K562 (cell line): ENCODE measurements at regions not wholly inside any gene's neighbourhood (a gene's known extent, or its start where the extent isn't known, plus 50 kb on each side); places are given as distances from the start of the nearest gene placed in this dataset.

ENCODE experiments used
- ARNT ChIP-seq, 2 experiments: fragments of 450-650 bp; IDR thresholded peaks; 2 replicates each; pipeline ENCODE4 v1.6.1; 2016; ENCODE audit warnings: mild to moderate bottlenecking in 1 of 2
- E2F4 ChIP-seq: sonication (generic); formaldehyde crosslinking; IDR thresholded peaks from 2 replicates; pipeline ENCODE4 v1.8.0; 2022; ENCODE audit warnings: mild to moderate bottlenecking, low read depth, missing genetic modification reagents
- FOS ChIP-seq: IDR thresholded peaks from 3 replicates; pipeline ENCODE4 v1.6.1; 2011; ENCODE audit not compliant: insufficient read length; ENCODE audit errors: extremely low read depth
- HEY1 ChIP-seq: fragments of 250-450 bp; sonication (Bioruptor Pico); IDR thresholded peaks from 2 replicates; pipeline ENCODE4 v1.5.0; 2020; ENCODE audit warnings: mild to moderate bottlenecking, moderate library complexity, borderline replicate concordance
- KAT7 ChIP-seq: sonication (generic); formaldehyde crosslinking; IDR thresholded peaks from 2 replicates; pipeline ENCODE4 v1.8.0; 2022; ENCODE audit warnings: missing genetic modification reagents, mild to moderate bottlenecking, borderline replicate concordance
- KDM1A ChIP-seq, 2 experiments: fragments of 450-650 bp; IDR thresholded peaks; 2 replicates each; pipeline ENCODE4 v1.6.1; 2016; ENCODE audit warnings: mild to moderate bottlenecking in 2 of 2
- MIER1 ChIP-seq: fragments of 450-650 bp; IDR thresholded peaks from 2 replicates; pipeline ENCODE4 v1.6.1; 2016; ENCODE audit warnings: antibody characterized with exemption, mild to moderate bottlenecking, low read depth
- MYC ChIP-seq, 2 experiments: fragments of 250-450 bp in 1 of 2; sonication (Bioruptor Pico) in 1 of 2; IDR thresholded peaks; 2 replicates each; pipeline versions ENCODE4 v1.5.1 to v1.6.1; 2012 to 2021; ENCODE audit warnings: low read depth in 2 of 2, borderline replicate concordance in 1 of 2, improper control_type of control experiment in 1 of 2, low read length in 1 of 2, mild to moderate bottlenecking in 1 of 2, moderate library complexity in 1 of 2
- NELFE ChIP-seq: IDR thresholded peaks from 2 replicates; pipeline ENCODE4 v1.6.1; 2011; ENCODE audit warnings: mild to moderate bottlenecking; ENCODE audit not compliant: insufficient read depth, insufficient read length
- SMARCA4 ChIP-seq: fragments of 450-650 bp; IDR thresholded peaks from 2 replicates; pipeline ENCODE4 v1.6.1; 2016
- TFAM ChIP-seq: fragments of 250-450 bp; sonication (Bioruptor Pico); conservative IDR thresholded peaks from 2 replicates; pipeline ENCODE4 v1.5.0; 2021; ENCODE audit warnings: mild to moderate bottlenecking, moderate library complexity
- THRAP3 ChIP-seq: fragments of 450-650 bp; IDR thresholded peaks from 2 replicates; pipeline ENCODE4 v1.6.1; 2016; ENCODE audit warnings: mild to moderate bottlenecking, inconsistent platforms, borderline replicate concordance
- YY1 ChIP-seq, 3 experiments: IDR thresholded peaks; 2 replicates each; pipeline ENCODE4 v1.6.1; 2011; ENCODE audit warnings: low read length in 2 of 3, mild to moderate bottlenecking in 2 of 3, moderate library complexity in 2 of 3, borderline replicate concordance in 1 of 3, control low read depth in 1 of 3, low read depth in 1 of 3; ENCODE audit not compliant: insufficient read depth in 3 of 3, insufficient replicate concordance in 2 of 3, control insufficient read depth in 1 of 3, insufficient read length in 1 of 3; ENCODE audit errors: extremely low read depth in 1 of 3
- ZNF12 ChIP-seq: sonication (generic); formaldehyde crosslinking; IDR thresholded peaks from 2 replicates; pipeline ENCODE4 v1.4.0; 2020; ENCODE audit warnings: mild to moderate bottlenecking, missing genetic modification reagents
- ZNF551 ChIP-seq: fragments of 250-450 bp; sonication (Bioruptor Pico); IDR thresholded peaks from 2 replicates; pipeline ENCODE4 v1.5.0; 2021; ENCODE audit warnings: mild to moderate bottlenecking, moderate library complexity

GRCh38 chr14:54132496-54132895 is 175.9 kb upstream of the BMP4 start (continued):
- TF ChIP-seq FOS (no peak), ZNF12 (CRISPR knock-in tag) (no peak), THRAP3 (no peak), NELFE (no peak), SMARCA4 (no peak), HEY1 (CRISPR knock-in tag) (no peak), YY1 (IDR thresholded peaks at IDR 0.05; ENCODE audit: borderline replicate concordance in 1 of 3, control insufficient read depth in 1 of 3, extremely low read depth in 1 of 3, insufficient read depth in 3 of 3, insufficient read length in 1 of 3, insufficient replicate concordance in 2 of 3, low read depth in 1 of 3, low read length in 2 of 3) (no peak), MIER1 (no peak), MYC (IDR thresholded peaks at IDR 0.05; ENCODE audit: low read depth, low read length) (no peak), MYC (CRISPR knock-in tag; IDR thresholded peaks at IDR 0.05; ENCODE audit: borderline replicate concordance, low read depth) (no peak), ARNT (IDR thresholded peaks at IDR 0.05) (no peak), ZNF551 (CRISPR knock-in tag) (no peak), TFAM (no peak), KAT7 (no peak), KDM1A (IDR thresholded peaks at IDR 0.05) (no peak), E2F4 (CRISPR knock-in tag) (no peak)
